ENCODE measurements at regions not wholly inside any gene's neighbourhood (a gene's known extent, or its start where the extent isn't known, plus 50 kb on each side); places are given as distances from the start of the nearest gene placed in this dataset.

GRCh38 chr3:18018491-18019160, 276.2 kb upstream of the TBC1D5 start:
- no peak for TF ChIP-seq PKNOX1 (IDR thresholded peaks at IDR 0.05)
- no peak for TF ChIP-seq ZNF384 (IDR thresholded peaks at IDR 0.05)
- TF ChIP-seq CTBP1 (IDR thresholded peaks at IDR 0.05; ENCODE audit: borderline replicate concordance) = no peak
- no peak for TF ChIP-seq FOXM1 (IDR thresholded peaks at IDR 0.05; ENCODE audit: borderline replicate concordance)
- no peak for TF ChIP-seq ELF4 (IDR thresholded peaks at IDR 0.05)
- no peak for TF ChIP-seq SP1 (IDR thresholded peaks at IDR 0.05)
- TF ChIP-seq ARNT (IDR thresholded peaks at IDR 0.05) = no peak
- TF ChIP-seq FOXA1 (IDR thresholded peaks at IDR 0.05) = no peak
- no peak for TF ChIP-seq HDGF (IDR thresholded peaks at IDR 0.05; ENCODE audit: borderline replicate concordance)
- no peak for TF ChIP-seq BHLHE40 (IDR thresholded peaks at IDR 0.05; ENCODE audit: borderline replicate concordance)
- TF ChIP-seq SUZ12 (IDR thresholded peaks at IDR 0.05) = no peak
- no peak for TF ChIP-seq TARDBP (IDR thresholded peaks at IDR 0.05)

All from HEK293T (cell line).